HG02571 (cell line): ENCODE measurements at regions not wholly inside any gene's neighbourhood (a gene's known extent, or its start where the extent isn't known, plus 50 kb on each side); places are given as distances from the start of the nearest gene placed in this dataset.
"Not testable (repeated sequence)": the region's sequence is repeated elsewhere in the genome, so short reads cannot be mapped to it uniquely, and the experiment has no call there.

Source experiments
- ATAC-seq: cut with Tn5 transposase; IDR thresholded peaks from one replicate; pipeline ENCODE4 v1.9.1; 2021; ENCODE audit warnings: mild to moderate bottlenecking, moderate library complexity; ENCODE audit not compliant: unreplicated experiment

DNA sequence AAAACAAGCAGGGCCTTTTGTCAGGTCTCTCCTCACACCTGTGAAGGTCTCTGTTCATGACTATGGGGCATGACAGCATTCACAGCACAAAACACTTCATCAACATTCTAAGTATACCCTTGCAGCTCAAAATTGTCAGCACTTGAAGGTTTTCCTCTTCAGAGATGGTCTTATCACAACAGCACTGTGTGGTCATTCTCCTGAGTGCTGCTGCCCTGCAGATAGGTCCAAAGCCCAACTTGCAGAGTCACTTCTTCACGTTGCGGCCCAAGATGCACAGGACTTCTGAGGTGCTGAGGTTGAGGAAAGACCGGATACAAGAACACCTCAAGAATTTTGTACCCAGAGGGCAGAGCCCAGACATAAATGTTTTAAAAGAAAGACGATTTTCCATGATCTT is 574.5 kb downstream of the UQCRFS1 start:
- no peak for ATAC-seq

- no peak for ATAC-seq
Measured at GRCh38 chr19:28636706-28637105, 576.2 kb downstream of the UQCRFS1 start.

DNA sequence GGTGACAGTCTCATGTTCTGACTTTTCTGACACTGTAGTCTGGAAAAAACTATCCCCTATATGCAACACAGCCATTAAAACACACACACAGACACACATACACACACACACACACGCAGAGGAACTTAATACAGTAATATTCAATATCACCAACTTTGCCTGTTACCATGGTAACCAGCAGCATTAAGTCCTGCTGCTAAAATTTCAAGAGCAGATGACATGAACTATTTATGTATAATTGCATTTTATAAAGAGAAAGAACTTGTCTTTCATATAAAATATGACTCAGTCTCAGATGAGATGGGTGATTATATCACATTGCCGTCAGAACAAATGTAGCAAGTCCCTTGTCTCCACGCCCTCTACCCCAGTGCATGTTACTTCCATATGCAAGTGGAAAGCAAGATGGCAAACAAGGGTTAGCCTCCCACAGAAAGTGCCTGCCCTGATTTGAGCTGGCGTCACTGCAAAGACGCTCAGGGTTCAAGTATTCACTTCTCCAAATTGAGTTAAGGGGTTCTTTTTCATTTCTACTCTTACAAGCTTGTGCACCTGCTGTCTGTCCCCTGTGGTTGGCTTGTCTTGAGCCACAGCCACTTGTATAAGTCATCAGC is 576.8 kb downstream of the UQCRFS1 start:
- no peak for ATAC-seq

- ATAC-seq, result no peak
Measured at GRCh38 chr19:28634837-28635236, 578.1 kb downstream of the UQCRFS1 start.

DNA sequence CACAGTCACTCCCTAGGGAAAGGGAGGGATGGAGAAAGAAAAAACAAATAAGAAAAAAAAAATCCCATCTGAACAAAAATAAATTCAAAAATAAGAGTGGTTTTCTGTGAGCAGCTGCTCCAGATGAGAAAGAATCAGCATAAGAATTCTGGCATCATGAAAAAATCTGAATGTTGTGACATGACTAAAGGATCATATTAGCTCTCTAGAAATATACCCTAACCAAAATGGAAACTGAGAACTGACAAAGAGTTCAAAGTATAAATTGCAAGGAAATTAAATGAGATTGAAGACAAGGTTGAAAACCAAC is 579.0 kb downstream of the UQCRFS1 start:
- ATAC-seq, result no peak

GRCh38 chr19:28633319-28634018 is 579.5 kb downstream of the UQCRFS1 start:
- ATAC-seq, result no peak

DNA sequence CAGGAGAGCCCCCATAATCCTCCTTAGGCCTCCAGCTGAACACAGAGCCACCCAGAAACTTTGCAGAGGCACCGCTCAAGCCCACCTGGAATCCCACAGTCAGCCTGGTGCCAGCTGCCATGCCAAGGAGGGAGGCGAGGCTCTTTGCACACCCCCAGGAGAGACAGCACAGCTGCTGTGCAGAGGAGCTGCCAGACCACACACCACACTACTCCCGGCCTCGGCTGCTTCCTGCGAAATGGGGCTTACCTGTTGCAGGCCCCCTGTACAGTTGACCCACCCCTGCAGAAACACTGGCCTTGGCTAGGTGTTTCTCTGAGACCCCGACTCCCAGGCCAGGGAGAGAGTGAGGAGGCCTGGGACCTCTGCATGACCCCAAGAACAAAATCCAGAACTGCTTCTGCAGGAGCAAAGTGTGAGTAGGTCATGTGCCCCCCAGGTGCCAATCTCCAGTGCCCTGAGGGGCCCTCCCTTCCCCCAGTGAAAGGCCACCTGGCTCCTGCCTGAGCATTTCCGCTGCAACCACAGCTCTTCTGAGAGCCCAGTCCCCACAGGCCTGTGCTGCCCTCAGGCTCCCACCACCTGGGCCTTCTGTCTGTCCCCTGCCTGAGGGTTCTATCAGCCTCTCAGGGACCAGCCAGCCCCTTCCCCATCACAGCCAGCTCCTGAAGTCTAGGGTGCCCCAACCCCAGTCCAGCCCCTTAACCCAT is 580.4 kb downstream of the UQCRFS1 start:
- no peak for ATAC-seq

DNA sequence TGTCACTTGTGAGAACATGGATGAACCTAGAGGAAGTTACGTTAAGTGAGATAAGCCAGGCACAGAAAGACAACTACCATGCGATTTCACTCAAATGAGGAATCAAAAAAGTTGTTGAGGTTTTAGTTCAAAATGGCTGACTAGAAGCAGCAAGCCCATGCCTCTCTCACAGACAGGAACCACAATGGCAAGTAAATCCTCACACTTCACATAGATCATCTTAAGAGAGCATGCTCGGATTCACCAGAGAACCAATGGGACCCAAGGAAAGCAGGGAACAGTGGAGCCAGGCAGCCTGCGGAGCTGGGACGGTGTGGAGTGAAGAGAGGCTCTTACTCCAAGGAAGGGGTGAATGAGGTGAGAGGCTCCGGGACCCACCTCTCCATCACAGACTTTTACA is 581.0 kb downstream of the UQCRFS1 start:
- ATAC-seq, result no peak

DNA sequence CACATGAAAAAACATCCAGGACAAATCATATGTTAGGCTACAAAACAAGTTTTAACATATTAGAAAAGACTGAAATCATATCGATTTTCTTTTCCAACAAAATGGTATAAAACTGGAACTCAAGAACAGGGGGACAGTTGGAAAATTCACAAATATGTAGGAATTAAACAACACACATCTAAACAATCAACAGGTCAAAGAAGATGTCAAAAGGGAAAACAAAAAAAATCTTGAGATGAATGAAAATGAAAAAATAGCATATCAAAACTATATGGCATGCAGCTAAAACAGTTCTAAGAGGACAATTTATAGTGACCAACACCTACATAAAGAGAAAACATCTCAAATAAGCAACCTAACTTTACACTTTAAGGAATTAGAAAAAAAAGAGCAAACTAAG is 585.3 kb downstream of the UQCRFS1 start:
- ATAC-seq, result no peak

DNA sequence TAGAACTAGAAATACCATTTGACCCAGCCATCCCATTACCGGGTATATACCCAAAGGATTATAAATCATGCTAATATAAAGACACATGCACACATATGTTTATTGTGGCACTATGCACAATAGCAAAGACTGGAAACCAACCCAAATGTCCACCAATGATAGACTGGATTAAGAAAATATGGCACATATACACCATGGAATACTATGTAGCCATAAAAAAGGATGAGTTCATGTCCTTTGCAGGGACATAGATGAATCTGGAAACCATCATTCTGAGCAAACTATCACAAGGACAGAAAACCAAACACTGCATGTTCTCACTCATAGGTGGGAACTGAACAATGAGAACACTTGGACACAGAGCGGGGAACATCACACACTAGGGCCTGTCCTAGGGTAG is 586.5 kb downstream of the UQCRFS1 start:
- ATAC-seq, result not testable (repeated sequence)

DNA sequence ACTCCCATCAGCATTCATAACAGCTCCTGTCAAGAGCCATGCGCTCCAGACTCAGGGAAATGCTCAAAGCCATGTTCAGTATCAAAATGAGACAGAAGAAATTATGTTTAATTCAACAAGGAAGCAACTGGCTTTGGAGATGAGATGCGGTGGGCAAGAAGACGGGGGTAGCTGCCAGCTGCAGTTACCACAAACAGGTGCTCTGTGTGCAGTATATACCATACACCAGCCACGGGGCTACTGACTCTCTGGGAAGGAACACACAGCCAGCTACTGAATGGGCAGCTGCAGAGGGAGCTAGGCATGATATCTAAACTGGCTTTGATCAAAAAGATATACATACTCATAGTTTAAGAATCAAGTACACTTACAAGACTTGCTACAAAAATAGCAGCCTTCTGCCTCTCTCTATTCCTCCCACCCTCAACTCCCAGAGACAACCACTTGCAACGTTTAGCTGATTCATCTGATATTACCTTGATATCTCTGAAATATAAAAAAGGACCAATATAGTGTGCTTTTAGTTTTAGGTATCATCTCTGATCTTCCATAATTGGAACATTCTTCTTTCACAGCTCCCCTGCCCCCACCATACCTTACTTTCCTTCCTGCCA is 593.0 kb downstream of the UQCRFS1 start:
- no peak for ATAC-seq

DNA sequence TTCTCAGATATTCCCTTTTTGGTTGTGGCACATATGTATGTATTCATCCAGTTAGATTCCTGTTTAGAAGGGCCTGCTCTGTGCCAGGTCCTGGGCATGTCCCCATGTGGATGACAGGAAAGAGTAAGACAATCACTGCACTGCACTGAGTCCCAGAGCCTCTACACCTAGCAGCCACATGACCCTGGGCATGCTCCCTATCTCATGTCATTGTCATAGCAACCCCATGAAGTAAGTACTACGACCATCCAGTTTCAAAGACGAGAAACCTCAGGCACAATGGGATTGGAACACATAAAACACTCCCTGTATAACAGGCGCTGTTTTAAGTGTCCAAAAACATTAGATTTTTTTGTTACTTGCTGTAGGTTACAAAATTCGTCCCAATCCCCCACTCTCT is 594.4 kb downstream of the UQCRFS1 start:
- no peak for ATAC-seq

DNA sequence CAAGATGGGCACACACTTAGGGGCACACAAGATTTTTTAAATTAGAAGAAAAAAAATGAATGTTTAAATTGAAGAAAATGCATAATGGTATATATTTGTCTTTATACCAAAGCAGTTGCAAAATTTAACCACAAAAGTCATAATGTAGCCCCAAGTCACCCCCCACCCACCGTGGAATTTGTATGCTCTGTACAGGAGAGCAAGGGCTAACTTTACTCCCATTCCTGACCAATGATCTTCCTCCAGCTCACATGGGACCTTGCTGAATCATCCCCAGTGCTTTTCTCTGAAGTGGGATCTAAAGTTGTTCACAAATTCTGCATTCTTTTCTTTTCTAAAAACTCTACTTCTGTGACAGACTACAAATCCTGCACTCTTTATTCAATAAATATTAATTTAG is 597.0 kb downstream of the UQCRFS1 start:
- no peak for ATAC-seq

DNA sequence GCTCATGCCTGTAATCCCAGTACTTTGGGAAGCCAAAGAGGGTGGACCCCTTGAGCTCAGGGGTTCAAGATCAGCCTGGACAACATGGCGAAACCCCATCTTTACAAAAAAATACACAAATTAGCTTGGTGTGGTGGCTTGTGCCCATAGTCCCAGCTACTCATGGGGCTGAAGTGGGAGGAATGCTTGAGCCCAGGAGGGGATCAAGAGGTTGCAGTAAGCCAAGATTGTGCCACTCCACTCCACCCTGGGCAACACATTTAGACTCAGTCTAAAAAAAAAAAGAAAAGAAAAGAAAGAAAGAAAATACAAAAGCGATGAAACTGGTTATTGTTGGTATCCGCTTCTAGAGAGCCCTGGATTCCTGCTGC is 597.4 kb downstream of the UQCRFS1 start:
- ATAC-seq, result no peak

GRCh38 chr19:28614634-28615545 is 598.1 kb downstream of the UQCRFS1 start:
- ATAC-seq, result no peak

- no peak for ATAC-seq
Measured at GRCh38 chr19:28612275-28612769, 600.6 kb downstream of the UQCRFS1 start.

DNA sequence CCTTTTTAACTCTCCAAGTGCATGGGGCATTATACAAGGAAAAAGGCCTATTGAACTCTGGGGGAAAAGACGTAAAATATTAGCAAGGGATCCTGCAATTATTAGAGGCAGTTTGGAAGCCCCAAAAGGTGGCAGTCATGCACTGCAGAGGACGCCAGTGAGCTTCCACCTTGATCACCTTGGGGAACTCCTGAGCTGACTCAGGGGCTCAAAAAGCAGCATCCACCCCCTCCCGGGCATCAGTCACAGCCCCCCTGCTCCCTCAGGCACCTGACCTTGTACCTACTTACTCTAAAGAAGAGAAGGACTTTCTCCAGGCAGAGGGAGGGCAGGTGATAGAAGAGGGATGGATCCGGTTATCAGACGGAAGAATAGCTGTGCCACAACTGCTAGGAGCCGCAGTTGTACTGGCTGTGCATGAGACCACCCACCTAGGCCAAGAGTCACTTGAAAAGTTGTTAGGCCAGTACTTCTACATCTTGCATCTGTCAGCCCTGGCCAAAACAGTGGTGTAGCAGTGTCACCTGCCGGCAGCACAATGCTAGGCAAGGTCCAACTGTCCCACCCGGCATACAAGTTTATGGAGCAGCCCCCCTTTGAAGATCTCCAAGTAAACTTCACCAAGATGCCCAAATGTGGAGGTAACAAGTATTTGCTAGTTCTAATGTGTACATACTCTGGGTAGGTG is 601.6 kb downstream of the UQCRFS1 start:
- not testable (repeated sequence) for ATAC-seq

DNA sequence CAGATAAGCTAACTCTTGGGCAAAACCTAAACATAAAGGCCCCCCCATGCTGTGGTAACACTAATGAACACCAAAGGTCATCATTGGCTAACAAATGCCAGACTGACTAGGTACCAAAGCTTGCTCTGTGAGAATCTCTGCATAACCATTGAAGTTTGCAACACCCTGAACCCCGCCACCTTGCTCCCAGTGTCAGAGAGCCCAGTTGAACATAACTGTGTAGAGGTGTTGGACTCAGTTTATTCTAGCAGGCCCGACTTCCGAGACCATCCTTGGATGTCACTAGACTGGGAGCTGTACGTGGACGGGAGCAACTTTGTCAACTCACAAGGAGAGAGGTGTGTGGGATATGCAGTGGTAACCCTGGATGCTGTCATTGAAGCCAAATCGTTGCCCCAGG is 602.2 kb downstream of the UQCRFS1 start:
- ATAC-seq, result no peak

DNA sequence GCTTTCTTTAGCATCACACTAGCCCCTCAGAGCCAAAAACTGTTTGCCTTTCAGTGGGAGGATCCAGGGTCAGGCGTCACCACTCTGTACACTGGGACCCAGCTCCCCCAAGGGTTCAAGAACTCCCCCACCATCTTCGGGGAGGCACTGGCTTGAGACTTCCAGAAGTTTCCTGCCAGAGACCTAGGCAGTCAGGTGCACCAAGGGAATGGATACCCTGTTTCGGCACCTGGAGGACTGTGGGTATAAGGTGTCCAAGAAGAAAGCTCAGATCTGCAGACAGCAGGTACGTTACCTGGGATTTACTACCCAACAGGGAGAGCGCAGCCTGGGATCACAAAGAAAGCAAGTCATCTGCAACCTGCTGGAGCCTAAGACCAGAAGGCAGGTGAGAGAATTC is 603.0 kb downstream of the UQCRFS1 start:
- no peak for ATAC-seq

- ATAC-seq, result no peak
Measured at GRCh38 chr19:28609091-28609755, 603.7 kb downstream of the UQCRFS1 start.
